ENCODE measurements at regions not wholly inside any gene's neighbourhood (a gene's known extent, or its start where the extent isn't known, plus 50 kb on each side); places are given as distances from the start of the nearest gene placed in this dataset.

DNA sequence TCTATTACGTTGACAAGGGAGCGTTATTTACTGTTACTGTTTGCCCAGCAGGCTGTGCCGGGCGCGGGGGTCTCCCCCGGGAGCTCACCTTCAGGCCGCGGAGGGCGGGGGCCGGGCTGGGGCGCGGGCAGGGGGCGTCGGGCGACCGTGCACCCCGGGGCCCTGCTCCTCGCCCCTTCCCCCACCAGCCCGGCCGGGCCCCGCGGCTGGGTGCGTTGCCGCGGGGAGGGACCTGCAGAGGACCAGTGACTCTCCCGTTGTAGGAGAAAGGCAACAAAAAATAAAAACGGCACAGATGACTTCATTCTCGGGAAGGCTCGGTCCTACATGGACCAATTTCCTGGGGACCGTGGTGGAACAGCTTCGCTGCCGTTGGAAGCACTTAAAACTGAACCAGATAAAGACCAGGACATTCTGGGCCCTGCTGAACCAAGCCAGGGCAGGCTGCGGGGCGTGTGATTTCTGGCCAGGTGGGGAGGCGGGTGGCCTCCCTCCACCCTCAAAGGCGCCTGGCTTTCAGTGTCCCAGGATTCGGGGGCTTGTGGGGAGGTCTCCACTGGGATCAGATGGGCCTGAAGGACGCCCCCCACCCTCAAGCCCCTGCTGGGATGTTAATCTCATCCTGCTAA lies 57.4 kb downstream of the IGLL1 start:
- no peaks in the 10 kb centered on the region for H3K9me3 ChIP-seq (ENCODE audit: insufficient read depth, low read depth, low read length)
- no peak overlapping the region for H3K27ac ChIP-seq (ENCODE audit: low read length)
- peaks cover 9% of the 10 kb centered on the region; the same call in 1 of the 2 replicates for H3K4me1 ChIP-seq (ENCODE audit: insufficient read depth, low read length)
- peak overlapping the region; percentile 56; the same call in 1 of the 2 replicates for H3K9ac ChIP-seq (ENCODE audit: low read depth, low read length)
- H3K27me3 ChIP-seq (ENCODE audit: insufficient read depth, low read length): peaks cover 61% of the 10 kb centered on the region
- no peaks in the 10 kb centered on the region for H3K36me3 ChIP-seq (ENCODE audit: insufficient read depth, low read depth, low read length)
- H3K4me3 ChIP-seq (ENCODE audit: low read length): peak overlapping the region; percentile 60; the same call in 1 of the 2 replicates

- H3K9me3 ChIP-seq (ENCODE audit: insufficient read depth, low read depth, low read length): no peaks in the 10 kb centered on the region
- H3K27me3 ChIP-seq (ENCODE audit: insufficient read depth, low read length): peaks cover 58% of the 10 kb centered on the region
- H3K9ac ChIP-seq (ENCODE audit: low read depth, low read length): peak overlapping the region; percentile 61; the same call in 1 of the 2 replicates
- peak overlapping the region; percentile 60; the same call in 1 of the 2 replicates for H3K4me3 ChIP-seq (ENCODE audit: low read length)
- H3K4me1 ChIP-seq (ENCODE audit: insufficient read depth, low read length): peaks cover 9% of the 10 kb centered on the region; the same call in 1 of the 2 replicates
- H3K27ac ChIP-seq (ENCODE audit: low read length): no peak overlapping the region
- no peaks in the 10 kb centered on the region for H3K36me3 ChIP-seq (ENCODE audit: insufficient read depth, low read depth, low read length)
These were observed 58.5 kb downstream of the IGLL1 start for GRCh38 chr22:23521441-23522113.

- peak overlapping the region; percentile 60; the same call in 1 of the 2 replicates for H3K4me3 ChIP-seq (ENCODE audit: low read length)
- peaks cover 58% of the 10 kb centered on the region for H3K27me3 ChIP-seq (ENCODE audit: insufficient read depth, low read length)
- H3K9me3 ChIP-seq (ENCODE audit: insufficient read depth, low read depth, low read length): no peaks in the 10 kb centered on the region
- H3K4me1 ChIP-seq (ENCODE audit: insufficient read depth, low read length): peaks cover 9% of the 10 kb centered on the region; the same call in 1 of the 2 replicates
- no peaks in the 10 kb centered on the region for H3K36me3 ChIP-seq (ENCODE audit: insufficient read depth, low read depth, low read length)
- no peak overlapping the region for H3K27ac ChIP-seq (ENCODE audit: low read length)
- peak overlapping the region; percentile 61; the same call in 1 of the 2 replicates for H3K9ac ChIP-seq (ENCODE audit: low read depth, low read length)
These were observed 59.1 kb downstream of the IGLL1 start for GRCh38 chr22:23520863-23521440.

DNA sequence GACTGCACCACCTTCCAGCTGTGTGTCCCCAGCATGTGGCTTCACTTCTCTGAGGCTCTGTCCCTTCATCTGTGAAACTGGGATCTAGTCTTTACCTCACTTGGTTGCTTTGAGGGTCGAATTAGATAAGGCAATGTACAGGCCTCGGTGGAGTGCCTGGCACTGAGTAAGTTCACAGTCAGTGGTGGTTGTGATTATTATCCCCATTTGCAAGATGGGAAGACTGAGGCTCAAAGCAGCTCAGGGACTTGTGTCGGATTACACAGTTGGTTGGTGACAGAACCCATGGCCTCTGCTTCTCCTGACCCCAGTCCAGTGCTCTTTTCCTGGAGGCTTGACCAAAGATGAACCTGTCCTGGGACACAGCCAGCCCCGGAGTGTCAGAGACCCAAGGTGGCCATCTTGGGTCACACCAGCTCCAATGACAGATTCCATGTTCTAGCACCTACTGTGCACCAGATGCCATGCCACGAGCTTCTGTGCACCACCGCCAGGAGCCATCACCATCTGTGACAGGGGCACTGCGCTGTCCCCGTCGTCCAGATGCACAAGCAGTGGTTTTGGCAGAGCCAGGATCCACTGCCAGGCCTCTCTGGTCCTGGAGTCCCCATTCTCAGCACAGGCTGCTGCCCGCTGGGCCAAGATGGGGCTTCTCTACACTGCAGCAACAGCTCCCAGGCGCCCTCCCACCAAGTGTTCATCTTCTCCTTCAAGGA lies 60.5 kb downstream of the IGLL1 start:
- Histone ChIP-seq H3K27me3 (ENCODE audit: insufficient read depth, low read length) (peaks cover 49% of the 10 kb centered on the region), H3K4me3 (ENCODE audit: low read length) (no peak overlapping the region), H3K36me3 (ENCODE audit: insufficient read depth, low read depth, low read length) (no peaks in the 10 kb centered on the region), H3K9ac (ENCODE audit: low read depth, low read length) (no peak overlapping the region), H3K9me3 (ENCODE audit: insufficient read depth, low read depth, low read length) (no peaks in the 10 kb centered on the region), H3K27ac (ENCODE audit: low read length) (no peak overlapping the region), H3K4me1 (ENCODE audit: insufficient read depth, low read length) (peaks cover 9% of the 10 kb centered on the region; the same call in 1 of the 2 replicates)

DNA sequence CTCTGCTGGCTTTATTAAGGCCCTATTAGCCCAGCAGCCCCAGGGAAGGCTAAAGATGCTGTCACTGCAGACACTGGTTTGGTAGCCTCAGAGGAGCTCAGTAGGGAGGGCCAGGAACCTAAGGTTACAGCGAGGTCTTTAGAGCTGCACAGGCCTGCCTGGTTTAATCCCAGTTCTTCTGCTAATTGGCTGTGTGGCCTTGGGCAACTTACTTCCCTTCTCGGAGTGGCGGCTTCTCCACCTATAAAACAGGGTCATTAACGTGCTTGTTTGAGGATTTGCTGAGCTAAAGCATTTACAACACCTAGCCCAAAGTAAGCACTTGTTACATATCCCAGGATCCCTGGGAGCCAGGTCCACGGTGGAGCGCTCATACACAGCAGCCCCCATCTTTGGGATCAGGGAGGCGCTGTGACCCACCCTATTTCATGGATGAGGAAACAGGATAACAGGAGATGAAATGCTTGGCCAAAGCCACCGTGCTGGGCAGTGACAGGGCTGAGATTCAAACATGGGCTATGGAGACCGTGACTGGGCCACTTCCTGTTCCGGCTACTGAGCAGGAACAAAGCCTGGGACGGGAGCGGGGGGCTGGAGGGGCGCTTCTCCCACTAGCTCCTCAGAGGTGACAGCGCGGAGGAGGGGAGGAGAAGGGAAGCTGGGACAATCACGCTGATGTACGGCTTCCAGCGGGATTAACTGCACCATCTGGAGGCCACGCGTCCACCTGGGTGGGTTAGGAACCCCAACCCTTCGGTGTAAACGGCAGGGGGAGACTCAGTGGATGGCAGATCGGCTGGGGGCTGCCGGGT lies 61.5 kb downstream of the IGLL1 start:
- H3K4me3 ChIP-seq (ENCODE audit: low read length): no peak overlapping the region
- no peaks in the 10 kb centered on the region for H3K36me3 ChIP-seq (ENCODE audit: insufficient read depth, low read depth, low read length)
- peaks cover 9% of the 10 kb centered on the region; the same call in 1 of the 2 replicates for H3K4me1 ChIP-seq (ENCODE audit: insufficient read depth, low read length)
- no peak overlapping the region for H3K9ac ChIP-seq (ENCODE audit: low read depth, low read length)
- H3K27ac ChIP-seq (ENCODE audit: low read length): no peak overlapping the region
- peaks cover 39% of the 10 kb centered on the region for H3K27me3 ChIP-seq (ENCODE audit: insufficient read depth, low read length)
- H3K9me3 ChIP-seq (ENCODE audit: insufficient read depth, low read depth, low read length): no peaks in the 10 kb centered on the region

DNA sequence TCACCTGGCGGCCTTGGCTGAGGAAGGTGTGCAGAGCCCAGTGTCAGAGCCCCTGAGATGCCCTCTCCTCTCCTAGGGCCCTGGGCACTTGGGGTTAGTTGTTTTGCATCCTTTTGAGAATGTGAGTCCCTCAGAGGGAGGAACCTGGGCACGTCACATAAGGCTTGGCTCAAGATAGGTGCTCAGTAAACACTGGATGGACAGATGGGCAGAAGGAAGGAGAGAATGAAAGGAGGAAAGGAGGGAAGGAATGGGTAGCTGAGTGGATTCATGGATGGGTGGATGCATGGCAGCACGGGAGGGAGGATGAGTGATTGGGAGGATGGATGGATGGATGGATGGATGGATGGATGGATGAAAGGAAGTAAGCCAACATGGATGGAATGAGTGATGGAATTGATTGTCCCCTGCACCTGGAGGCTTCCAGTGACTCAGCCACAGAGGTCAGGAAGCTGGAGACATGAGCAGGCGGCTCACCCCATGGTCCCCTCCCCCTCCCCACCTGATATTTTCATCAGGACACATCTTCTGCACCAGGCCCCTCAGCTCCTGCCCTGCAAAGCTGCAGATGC lies 62.2 kb downstream of the IGLL1 start:
- no peak overlapping the region for H3K27ac ChIP-seq (ENCODE audit: low read length)
- H3K9ac ChIP-seq (ENCODE audit: low read depth, low read length): no peak overlapping the region
- peaks cover 6% of the 10 kb centered on the region; the same call in 1 of the 2 replicates for H3K4me1 ChIP-seq (ENCODE audit: insufficient read depth, low read length)
- peaks cover 32% of the 10 kb centered on the region for H3K27me3 ChIP-seq (ENCODE audit: insufficient read depth, low read length)
- no peaks in the 10 kb centered on the region for H3K9me3 ChIP-seq (ENCODE audit: insufficient read depth, low read depth, low read length)
- H3K36me3 ChIP-seq (ENCODE audit: insufficient read depth, low read depth, low read length): no peaks in the 10 kb centered on the region
- H3K4me3 ChIP-seq (ENCODE audit: low read length): no peak overlapping the region

- Histone ChIP-seq H3K27me3 (ENCODE audit: insufficient read depth, low read length) (peaks cover 22% of the 10 kb centered on the region), H3K4me1 (ENCODE audit: insufficient read depth, low read length) (peaks cover 5% of the 10 kb centered on the region; the same call in 1 of the 2 replicates), H3K9me3 (ENCODE audit: insufficient read depth, low read depth, low read length) (no peaks in the 10 kb centered on the region), H3K36me3 (ENCODE audit: insufficient read depth, low read depth, low read length) (no peaks in the 10 kb centered on the region), H3K9ac (ENCODE audit: low read depth, low read length) (no peak overlapping the region), H3K27ac (ENCODE audit: low read length) (no peak overlapping the region), H3K4me3 (ENCODE audit: low read length) (no peak overlapping the region)
These were observed 63.8 kb downstream of the IGLL1 start for GRCh38 chr22:23516304-23516703.

- no peak overlapping the region for H3K9ac ChIP-seq (ENCODE audit: low read depth, low read length)
- H3K36me3 ChIP-seq (ENCODE audit: insufficient read depth, low read depth, low read length): no peaks in the 10 kb centered on the region
- H3K4me1 ChIP-seq (ENCODE audit: insufficient read depth, low read length): no peaks in the 10 kb centered on the region
- H3K27ac ChIP-seq (ENCODE audit: low read length): no peak overlapping the region
- H3K4me3 ChIP-seq (ENCODE audit: low read length): no peak overlapping the region
- H3K9me3 ChIP-seq (ENCODE audit: insufficient read depth, low read depth, low read length): no peaks in the 10 kb centered on the region
- H3K27me3 ChIP-seq (ENCODE audit: insufficient read depth, low read length): peaks cover 6% of the 10 kb centered on the region
These were observed 65.6 kb downstream of the IGLL1 start for GRCh38 chr22:23514322-23515038.

DNA sequence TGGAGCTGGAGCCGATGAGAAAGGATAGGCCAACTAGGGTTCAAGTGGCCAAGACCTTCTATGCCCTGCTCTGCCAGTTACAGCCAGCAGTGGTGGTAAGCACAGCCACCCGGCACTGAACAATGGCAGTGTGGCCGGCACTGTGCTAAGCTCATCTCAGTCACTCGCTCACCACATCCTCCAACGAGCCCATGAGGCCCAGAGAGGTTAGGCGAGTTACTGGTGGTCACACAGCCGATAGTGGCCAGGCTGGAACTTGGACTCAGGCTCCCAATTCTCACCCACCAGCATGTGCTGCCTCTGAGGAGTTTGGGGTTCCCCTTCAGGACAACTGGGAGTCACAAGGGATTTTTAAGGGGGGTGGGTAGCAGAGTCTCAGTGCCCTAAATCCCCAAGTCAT lies 66.4 kb downstream of the IGLL1 start:
- Histone ChIP-seq H3K27ac (ENCODE audit: low read length) (no peak overlapping the region), H3K36me3 (ENCODE audit: insufficient read depth, low read depth, low read length) (no peaks in the 10 kb centered on the region), H3K9ac (ENCODE audit: low read depth, low read length) (no peak overlapping the region), H3K27me3 (ENCODE audit: insufficient read depth, low read length) (no peaks in the 10 kb centered on the region), H3K9me3 (ENCODE audit: insufficient read depth, low read depth, low read length) (no peaks in the 10 kb centered on the region), H3K4me1 (ENCODE audit: insufficient read depth, low read length) (no peaks in the 10 kb centered on the region), H3K4me3 (ENCODE audit: low read length) (no peak overlapping the region)

- Histone ChIP-seq H3K4me1 (ENCODE audit: insufficient read depth, low read length) (no peaks in the 10 kb centered on the region), H3K27me3 (ENCODE audit: insufficient read depth, low read length) (no peaks in the 10 kb centered on the region), H3K4me3 (ENCODE audit: low read length) (no peak overlapping the region), H3K9me3 (ENCODE audit: insufficient read depth, low read depth, low read length) (no peaks in the 10 kb centered on the region), H3K9ac (ENCODE audit: low read depth, low read length) (no peak overlapping the region), H3K27ac (ENCODE audit: low read length) (no peak overlapping the region), H3K36me3 (ENCODE audit: insufficient read depth, low read depth, low read length) (no peaks in the 10 kb centered on the region)
These were observed 67.0 kb downstream of the IGLL1 start for GRCh38 chr22:23513133-23513532.

All from iPS-20b (cell line).